ENCODE measurements at regions not wholly inside any gene's neighbourhood (a gene's known extent, or its start where the extent isn't known, plus 50 kb on each side); places are given as distances from the start of the nearest gene placed in this dataset. TPM values are rescaled to one million over a fixed set of nuclear protein-coding genes. Genes with fewer than 3 reads are reported as not detected.

Small RNA genes lying in the stretch of these regions (small RNA-seq; reads per million reads assigned to genes)
- gene RF00026 (ENCODE audit: insufficient read depth) (not detected), gene RNU6-578P (ENCODE audit: insufficient read depth) (not detected)
